ENCODE measurements at regions not wholly inside any gene's neighbourhood (a gene's known extent, or its start where the extent isn't known, plus 50 kb on each side); places are given as distances from the start of the nearest gene placed in this dataset.

- no peaks in the 10 kb centered on the region for H3K4me1 ChIP-seq
- intact Hi-C loops (cut with DNase I) = no loop called here
- H3K4me3 ChIP-seq = no peak overlapping the region
- 59 to 60% methylated on average over 2 of the region's 2 CpGs for WGBS, 2 donors
- TF ChIP-seq, protein P1, sequence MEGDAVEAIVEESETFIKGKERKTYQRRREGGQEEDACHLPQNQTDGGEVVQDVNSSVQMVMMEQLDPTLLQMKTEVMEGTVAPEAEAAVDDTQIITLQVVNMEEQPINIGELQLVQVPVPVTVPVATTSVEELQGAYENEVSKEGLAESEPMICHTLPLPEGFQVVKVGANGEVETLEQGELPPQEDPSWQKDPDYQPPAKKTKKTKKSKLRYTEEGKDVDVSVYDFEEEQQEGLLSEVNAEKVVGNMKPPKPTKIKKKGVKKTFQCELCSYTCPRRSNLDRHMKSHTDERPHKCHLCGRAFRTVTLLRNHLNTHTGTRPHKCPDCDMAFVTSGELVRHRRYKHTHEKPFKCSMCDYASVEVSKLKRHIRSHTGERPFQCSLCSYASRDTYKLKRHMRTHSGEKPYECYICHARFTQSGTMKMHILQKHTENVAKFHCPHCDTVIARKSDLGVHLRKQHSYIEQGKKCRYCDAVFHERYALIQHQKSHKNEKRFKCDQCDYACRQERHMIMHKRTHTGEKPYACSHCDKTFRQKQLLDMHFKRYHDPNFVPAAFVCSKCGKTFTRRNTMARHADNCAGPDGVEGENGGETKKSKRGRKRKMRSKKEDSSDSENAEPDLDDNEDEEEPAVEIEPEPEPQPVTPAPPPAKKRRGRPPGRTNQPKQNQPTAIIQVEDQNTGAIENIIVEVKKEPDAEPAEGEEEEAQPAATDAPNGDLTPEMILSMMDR (IDR thresholded peaks at IDR 0.05) = no peak
- FAIRE-seq = no peak
- H3K27ac ChIP-seq = no peak overlapping the region
- no peaks in the 10 kb centered on the region for H3K9me3 ChIP-seq
- H3K27me3 ChIP-seq = no peaks in the 10 kb centered on the region
- no peak for ATAC-seq
- DNase-seq = no peak
- H3K36me3 ChIP-seq = no peaks in the 10 kb centered on the region
Observed at GRCh38 chr6:12557765-12558164, 158.8 kb upstream of the PHACTR1 start.

GRCh38 chr6:12560315-12560714, 156.3 kb upstream of the PHACTR1 start:
- TF ChIP-seq, protein P1 (IDR thresholded peaks at IDR 0.05) = no peak

GRCh38 chr6:12566618-12567123, 149.9 kb upstream of the PHACTR1 start:
- Histone ChIP-seq H3K4me1 (peaks cover 0 to 7% (median 4%) of the 10 kb centered on the region in 3 donors), H3K4me3 (no peak overlapping the region), H3K27me3 (no peaks in the 10 kb centered on the region), H3K36me3 (no peaks in the 10 kb centered on the region), H3K27ac (no peak overlapping the region), H3K9me3 (no peaks in the 10 kb centered on the region)
- WGBS, 2 donors = 87 to 96% methylated on average over 2 of the region's 2 CpGs
- FAIRE-seq = no peak
- no peak for ATAC-seq
- TF ChIP-seq, protein P1 (IDR thresholded peaks at IDR 0.05) = no peak
- no peak for DNase-seq
- intact Hi-C loops (cut with DNase I) = no loop called here

More at GRCh38 chr6:12560315-12560714, 156.3 kb upstream of the PHACTR1 start:
- H3K4me3 ChIP-seq = no peak overlapping the region
- FAIRE-seq = no peak
- WGBS, 2 donors = 70 to 78% methylated on average over 5 of the region's 5 CpGs
- H3K36me3 ChIP-seq = no peaks in the 10 kb centered on the region
- H3K27ac ChIP-seq = no peak overlapping the region
- no peak for DNase-seq
- no peaks in the 10 kb centered on the region for H3K27me3 ChIP-seq
- intact Hi-C loops (cut with DNase I) = no loop called here
- H3K4me1 ChIP-seq = no peaks in the 10 kb centered on the region
- ATAC-seq = no peak
- H3K9me3 ChIP-seq = no peaks in the 10 kb centered on the region

- FAIRE-seq = no peak
- Histone ChIP-seq H3K4me3 (no peak overlapping the region), H3K9me3 (no peaks in the 10 kb centered on the region), H3K36me3 (no peaks in the 10 kb centered on the region), H3K27ac (no peak overlapping the region), H3K4me1 (peaks cover 0 to 7% (median 4%) of the 10 kb centered on the region in 3 donors), H3K27me3 (no peaks in the 10 kb centered on the region)
- WGBS, 2 donors = 67 to 68% methylated on average over 3 of the region's 3 CpGs
- DNase-seq = no peak
- ATAC-seq = no peak
- TF ChIP-seq, protein P1 (IDR thresholded peaks at IDR 0.05) = no peak
- intact Hi-C loops (cut with DNase I) = no loop called here
Observed at GRCh38 chr6:12567682-12568081, 148.9 kb upstream of the PHACTR1 start.

- intact Hi-C loops (cut with DNase I) = no loop called here
- Histone ChIP-seq H3K4me3 (no peak overlapping the region), H3K4me1 (peaks cover 0 to 7% (median 4%) of the 10 kb centered on the region in 3 donors), H3K27me3 (no peaks in the 10 kb centered on the region), H3K9me3 (no peaks in the 10 kb centered on the region), H3K27ac (no peak overlapping the region), H3K36me3 (no peaks in the 10 kb centered on the region)
- FAIRE-seq = no peak
- WGBS, 2 donors = 95% methylated on average over 1 of the region's 1 CpG
- TF ChIP-seq, protein P1 (IDR thresholded peaks at IDR 0.05) = no peak
- no peak for DNase-seq
- no peak for ATAC-seq
Observed at GRCh38 chr6:12569646-12570045, 146.9 kb upstream of the PHACTR1 start.

All from pancreas (tissue), 10 donors.